ENCODE measurements at regions not wholly inside any gene's neighbourhood (a gene's known extent, or its start where the extent isn't known, plus 50 kb on each side); places are given as distances from the start of the nearest gene placed in this dataset.

GRCh38 chr16:74015953-74016352, 280.7 kb upstream of the PSMD7 start:
- TF ChIP-seq CTCF (IDR thresholded peaks at IDR 0.05; ENCODE audit: control extremely low read depth, extremely low read depth, low read depth, missing control alignments): no peak
- ChIA-PET CTCF (interaction anchor here (0.8 to 2.1 kb wide), 3 partner anchors 9 to 19 kb away, joined by 3 to 7 read pairs (median 4); no protein-coding TSS in a partner anchor), POLR2A (no interaction called here)
- no peak for DNase-seq (ENCODE audit: extremely low spot score)

- no peak for TF ChIP-seq CTCF (IDR thresholded peaks at IDR 0.05; ENCODE audit: control extremely low read depth, extremely low read depth, low read depth, missing control alignments)
- no peak for DNase-seq (ENCODE audit: extremely low spot score)
- ChIA-PET CTCF (no interaction called here), POLR2A (no interaction called here)
These were observed 297.9 kb upstream of the PSMD7 start for GRCh38 chr16:73998707-73999106.

- TF ChIP-seq CTCF (IDR thresholded peaks at IDR 0.05; ENCODE audit: control extremely low read depth, extremely low read depth, low read depth, missing control alignments): no peak
- ChIA-PET CTCF (no interaction called here), POLR2A (no interaction called here)
- DNase-seq (ENCODE audit: extremely low spot score): no peak
These were observed 298.6 kb upstream of the PSMD7 start for GRCh38 chr16:73997971-73998370.

GRCh38 chr16:73997340-73997711, 299.3 kb upstream of the PSMD7 start:
- ChIA-PET CTCF (no interaction called here), POLR2A (no interaction called here)
- no peak for TF ChIP-seq CTCF (IDR thresholded peaks at IDR 0.05; ENCODE audit: control extremely low read depth, extremely low read depth, low read depth, missing control alignments)
- DNase-seq (ENCODE audit: extremely low spot score): no peak

GRCh38 chr16:73996624-73997339, 299.8 kb upstream of the PSMD7 start:
- no peak for DNase-seq (ENCODE audit: extremely low spot score)
- ChIA-PET CTCF (no interaction called here), POLR2A (no interaction called here)
- no peak for TF ChIP-seq CTCF (IDR thresholded peaks at IDR 0.05; ENCODE audit: control extremely low read depth, extremely low read depth, low read depth, missing control alignments)

GRCh38 chr16:73993878-73994277, 302.7 kb upstream of the PSMD7 start:
- POLR2A ChIA-PET: no interaction called here
- TF ChIP-seq CTCF (IDR thresholded peaks at IDR 0.05; ENCODE audit: control extremely low read depth, extremely low read depth, low read depth, missing control alignments): no peak

More at GRCh38 chr16:73993878-73994277, 302.7 kb upstream of the PSMD7 start:
- CTCF ChIA-PET: no interaction called here
- DNase-seq (ENCODE audit: extremely low spot score): no peak

Measured in GM10248 (cell line).